HG02981 (cell line): ENCODE measurements at regions not wholly inside any gene's neighbourhood (a gene's known extent, or its start where the extent isn't known, plus 50 kb on each side); places are given as distances from the start of the nearest gene placed in this dataset.

Source experiments
- ATAC-seq: cut with Tn5 transposase; IDR thresholded peaks from one replicate; pipeline ENCODE4 v1.9.1; 2021; ENCODE audit warnings: mild to moderate bottlenecking, moderate library complexity; ENCODE audit not compliant: unreplicated experiment

DNA sequence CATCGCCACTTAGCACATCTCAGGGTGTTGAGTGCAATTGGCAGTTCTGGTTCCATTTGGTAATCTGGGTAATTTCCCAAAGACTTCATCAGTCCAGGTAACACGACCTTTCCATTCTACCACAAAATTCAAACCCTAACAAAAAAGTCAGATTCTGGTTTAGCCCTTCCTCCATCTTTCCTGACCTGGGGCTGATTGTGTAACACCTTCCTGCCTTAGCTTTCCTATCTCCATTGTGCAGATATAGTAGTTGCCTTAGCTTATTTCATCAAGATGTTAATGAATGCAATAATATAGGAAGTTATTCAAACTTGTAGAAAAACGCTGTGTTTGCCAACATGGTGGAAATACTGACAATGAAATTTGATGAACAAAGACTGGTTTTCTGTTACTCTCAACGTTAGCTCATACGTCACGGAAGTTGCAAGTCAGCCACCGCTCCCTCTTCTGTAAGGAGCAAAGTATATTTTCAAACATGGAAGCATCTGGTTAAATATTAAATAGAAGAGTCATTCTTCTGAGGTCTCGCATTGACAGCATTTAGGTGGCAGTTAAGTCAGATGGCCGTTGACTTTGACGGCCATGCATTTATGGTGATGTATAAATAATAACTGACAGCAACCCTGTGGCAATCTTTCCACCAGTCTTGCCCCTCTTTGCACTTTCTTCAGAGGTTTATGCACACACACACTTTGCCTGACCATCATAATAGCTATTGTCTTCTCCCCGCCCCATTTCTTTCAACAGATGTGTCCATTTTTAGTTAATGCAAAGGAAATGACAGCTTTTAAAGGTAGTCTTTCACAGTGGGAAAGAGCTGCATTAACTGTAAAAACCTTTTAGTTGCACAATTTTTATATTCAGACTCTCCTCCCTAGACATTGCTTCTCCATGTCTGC is 205.1 kb upstream of the BMPER start:
- no peak for ATAC-seq

DNA sequence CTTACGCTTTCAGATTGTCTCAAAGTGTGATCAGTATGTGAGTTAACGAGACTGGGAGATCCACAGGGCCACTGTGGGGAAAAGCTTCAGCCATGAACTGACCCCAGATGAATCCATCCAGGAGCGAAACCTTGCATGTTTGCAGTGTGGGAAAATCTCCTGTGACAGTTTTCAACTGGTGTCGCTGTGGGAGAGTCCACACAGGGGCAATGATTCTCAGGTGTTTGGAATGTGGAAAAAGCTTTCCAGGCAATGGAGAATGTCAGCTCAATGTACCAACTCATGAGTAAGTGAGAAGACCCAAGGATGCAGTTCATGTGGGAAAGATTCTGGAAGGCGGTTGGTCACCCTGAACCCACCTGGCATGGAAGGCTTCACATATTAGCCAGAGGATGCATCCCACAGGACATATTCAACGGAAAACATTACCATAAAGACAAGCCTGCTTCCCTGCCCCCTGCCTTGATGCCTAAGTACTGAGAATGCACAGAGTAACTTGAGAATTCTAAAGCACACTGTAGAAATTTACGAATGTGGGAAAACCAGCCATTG is 204.1 kb upstream of the BMPER start:
- ATAC-seq, result no peak

DNA sequence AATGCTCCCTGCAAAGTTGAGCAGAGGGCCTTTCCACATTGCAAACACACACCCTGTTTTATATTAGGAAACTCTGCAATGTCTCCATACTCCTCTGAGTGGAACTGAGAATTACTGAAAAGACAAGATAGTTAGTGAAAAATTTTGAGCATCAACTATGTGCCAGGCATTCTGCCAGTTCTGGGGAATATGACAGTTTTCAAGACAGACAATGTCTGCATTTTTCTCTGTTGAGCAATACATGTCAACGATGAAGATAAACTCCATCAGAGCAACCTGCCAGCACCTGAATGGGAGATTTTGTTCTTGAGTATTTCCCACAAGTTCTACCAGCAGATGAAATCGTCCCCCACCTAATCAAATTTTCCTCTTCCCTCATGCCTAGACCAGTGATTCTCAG is 203.4 kb upstream of the BMPER start:
- no peak for ATAC-seq

DNA sequence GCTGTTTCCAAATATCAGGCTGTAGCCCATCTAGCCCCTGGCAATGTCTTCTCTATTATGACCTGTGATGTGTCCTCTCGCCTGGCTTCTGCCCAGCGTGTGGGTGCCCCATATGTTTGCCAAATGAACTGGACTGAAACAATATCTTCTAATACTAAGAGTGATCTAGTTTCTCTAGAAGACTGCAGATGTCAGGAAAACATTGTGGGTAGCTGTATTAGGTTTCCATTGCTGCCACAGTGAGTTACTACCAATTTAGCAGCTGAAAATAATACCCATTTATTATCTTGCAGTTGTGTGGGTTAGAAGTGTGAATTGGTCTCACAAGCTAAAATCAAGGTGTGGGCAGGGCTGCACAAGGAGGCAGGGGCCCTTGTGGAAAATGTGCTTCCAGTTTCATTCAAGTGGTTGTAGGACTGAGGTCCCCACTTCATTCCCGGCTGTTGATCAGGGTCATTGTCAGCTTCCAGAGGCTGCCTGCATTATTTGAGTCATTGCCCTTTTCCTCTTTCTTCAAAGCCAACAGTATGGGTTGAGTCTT is 202.8 kb upstream of the BMPER start:
- ATAC-seq, result no peak

DNA sequence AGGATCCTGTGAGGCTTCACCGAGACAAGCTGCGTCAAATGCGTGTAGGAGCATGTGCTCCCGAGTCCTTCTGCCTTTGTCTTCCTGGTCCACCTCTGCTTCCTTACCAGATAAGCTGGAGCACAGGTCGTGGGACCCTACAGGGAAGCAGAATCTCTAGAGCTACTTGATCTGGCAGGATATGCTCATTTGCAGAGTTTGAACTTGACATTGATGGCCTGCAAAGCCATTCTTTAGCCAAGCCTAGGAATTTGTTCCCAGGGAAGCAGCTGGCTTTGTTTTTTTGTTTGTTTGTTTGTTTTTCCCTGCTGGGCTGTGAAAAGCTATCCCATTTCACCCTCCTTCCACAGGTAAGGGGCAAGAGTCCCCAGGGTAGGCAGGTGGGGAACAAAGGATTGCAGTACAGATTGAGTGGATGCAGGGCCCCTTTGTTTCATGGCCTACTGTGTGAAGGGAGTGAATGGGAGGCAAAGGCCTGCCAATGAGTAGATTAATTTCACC is 200.0 kb upstream of the BMPER start:
- ATAC-seq, result no peak

DNA sequence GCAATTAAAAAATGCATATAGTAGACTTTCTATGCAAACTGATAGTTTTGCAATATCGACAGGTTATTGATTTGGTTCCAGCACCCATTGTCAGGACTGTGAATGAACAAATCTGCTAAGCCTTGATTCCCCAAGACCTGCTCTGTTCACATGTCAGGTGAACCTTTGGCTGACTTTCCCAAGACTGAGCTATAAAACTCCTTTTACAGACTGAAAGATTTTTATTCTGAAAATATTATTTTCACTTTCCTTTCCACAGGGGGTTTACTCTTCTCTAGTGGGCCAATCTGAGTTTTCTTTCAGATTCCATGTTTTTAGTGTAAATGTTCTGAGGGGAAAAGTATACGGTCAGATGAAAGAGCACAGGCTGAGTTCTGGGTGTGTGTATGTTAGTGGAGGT is 199.2 kb upstream of the BMPER start:
- ATAC-seq, result no peak

DNA sequence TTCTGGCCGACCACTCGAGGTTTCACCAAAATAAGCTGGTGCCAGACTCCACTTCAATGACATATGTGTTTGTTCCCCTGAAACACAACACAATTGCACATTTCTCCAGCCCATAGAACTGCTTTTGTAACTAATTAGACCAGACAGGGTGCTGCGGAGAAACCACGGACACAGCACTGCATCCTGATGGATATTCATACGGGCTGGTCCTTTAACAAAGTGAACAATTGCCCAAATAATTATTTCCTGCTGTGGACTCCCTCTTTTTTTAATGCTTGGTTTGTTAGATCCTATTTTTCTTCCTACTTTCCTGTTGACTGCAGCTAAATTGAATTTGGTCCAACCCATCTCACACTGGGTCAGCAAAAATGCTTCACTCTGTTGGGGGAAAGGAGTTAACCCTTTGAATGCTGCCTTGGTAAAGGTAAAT is 198.6 kb upstream of the BMPER start:
- no peak for ATAC-seq

DNA sequence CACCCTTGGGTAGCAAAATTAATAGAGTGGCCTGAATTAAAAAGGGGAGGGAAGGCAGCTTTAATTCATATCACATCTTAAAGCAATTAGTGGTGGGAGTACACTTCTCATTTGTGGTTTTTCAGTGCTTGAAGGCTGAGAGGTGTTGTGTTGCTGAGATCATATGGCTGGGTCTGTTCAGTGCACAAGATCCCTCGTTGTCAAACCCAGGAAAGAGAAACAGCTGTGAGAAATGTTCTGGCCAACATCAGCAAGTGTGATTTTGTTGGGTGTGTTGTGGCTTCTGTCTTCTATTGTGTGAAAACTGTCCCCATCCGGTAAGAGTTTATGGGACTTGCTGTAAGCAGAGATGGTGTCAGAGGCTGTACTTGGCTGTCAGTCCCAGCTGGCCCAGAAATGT is 197.9 kb upstream of the BMPER start:
- ATAC-seq, result no peak

DNA sequence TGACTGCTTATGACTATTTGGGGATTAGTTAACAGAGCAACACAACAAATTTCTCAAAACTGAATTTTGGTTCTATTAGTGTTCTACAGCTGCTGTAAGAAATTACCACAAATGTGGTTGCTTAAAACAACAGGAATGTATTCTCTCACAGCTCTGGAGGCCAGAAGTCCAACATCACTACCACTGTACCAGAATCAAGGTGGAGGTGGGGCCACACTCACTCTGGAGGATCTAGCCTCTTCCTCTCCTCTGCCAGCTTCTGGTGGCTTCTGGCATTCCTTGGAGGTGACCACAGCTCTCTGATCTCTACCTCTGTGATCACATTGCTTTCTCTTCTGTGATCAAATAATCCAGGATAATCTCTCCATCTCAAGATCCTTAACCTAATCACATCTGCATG is 194.7 kb upstream of the BMPER start:
- ATAC-seq, result no peak

DNA sequence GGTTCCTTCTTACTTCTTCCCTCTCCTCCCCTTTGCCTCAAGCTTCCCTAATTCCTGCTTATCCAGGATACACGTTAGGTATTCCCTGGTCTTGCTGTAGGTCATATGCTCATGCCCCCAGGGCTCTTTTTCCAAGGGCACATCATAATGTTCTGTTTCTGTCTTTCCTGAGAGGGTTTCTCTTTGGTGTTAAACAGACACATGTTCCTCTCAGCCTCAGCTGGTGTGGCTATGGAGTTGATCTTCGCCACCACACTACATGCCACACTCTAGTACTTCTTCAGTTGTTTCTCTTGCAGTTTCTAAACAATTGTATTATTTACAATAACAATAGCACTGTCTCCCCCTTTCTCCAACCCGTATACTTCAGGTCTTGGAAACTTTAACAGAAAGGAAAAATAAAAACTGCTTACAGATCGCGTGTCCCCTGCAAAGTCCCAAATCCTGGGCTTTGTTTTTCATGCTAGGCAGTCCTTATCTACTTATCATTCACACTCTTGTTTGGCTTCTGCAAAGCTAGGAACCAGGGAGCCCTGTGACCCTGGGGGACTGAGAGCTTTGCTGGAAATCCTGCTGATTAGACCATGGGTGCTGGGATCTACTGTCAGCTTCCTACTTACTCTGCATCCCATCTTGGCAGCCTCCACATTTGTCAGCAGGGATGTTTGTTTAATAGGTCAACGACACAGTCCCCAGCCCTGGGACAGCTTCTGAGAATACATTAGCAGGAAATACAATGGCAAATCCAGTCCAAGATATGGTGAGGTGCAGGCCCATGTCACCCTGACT is 193.9 kb upstream of the BMPER start:
- ATAC-seq, result no peak

DNA sequence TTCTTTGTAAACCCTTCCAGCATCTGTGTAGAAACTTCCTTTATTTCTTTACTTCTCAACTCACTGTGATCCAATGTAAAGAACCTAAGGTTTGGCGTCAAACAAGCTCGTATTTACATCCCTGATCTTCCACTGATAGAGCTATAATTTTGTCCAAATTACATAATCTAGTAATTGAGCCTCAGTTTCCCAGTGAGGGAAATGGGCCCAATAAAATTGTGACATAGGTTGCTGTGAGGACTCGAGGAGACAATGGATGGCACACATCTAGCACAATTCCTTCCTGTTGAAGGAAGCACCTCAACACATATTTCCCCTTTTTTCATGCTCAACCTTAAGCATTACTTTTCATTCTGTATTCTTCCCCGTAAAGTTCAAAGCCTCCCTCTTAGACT is 193.3 kb upstream of the BMPER start:
- no peak for ATAC-seq

DNA sequence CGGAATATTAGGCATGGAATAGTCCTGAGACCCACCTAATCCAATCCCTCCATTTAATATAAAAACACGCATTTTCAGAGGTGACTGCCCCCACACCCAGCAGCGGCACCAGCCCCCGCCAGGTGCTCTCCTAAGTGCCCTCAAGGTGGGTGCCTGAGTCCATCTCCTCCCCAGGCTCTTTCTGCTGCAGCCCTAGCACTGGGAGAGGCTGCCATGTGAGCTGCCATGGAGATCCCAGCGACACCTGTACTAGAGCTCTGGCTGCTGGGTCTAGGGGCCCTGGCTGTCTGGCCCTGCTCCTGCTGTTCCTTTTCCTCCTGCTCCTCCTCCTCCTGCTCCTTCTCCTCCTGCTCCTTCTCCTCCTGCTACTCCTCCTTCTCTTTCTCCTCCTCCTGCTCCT is 191.1 kb upstream of the BMPER start:
- ATAC-seq, result no peak

DNA sequence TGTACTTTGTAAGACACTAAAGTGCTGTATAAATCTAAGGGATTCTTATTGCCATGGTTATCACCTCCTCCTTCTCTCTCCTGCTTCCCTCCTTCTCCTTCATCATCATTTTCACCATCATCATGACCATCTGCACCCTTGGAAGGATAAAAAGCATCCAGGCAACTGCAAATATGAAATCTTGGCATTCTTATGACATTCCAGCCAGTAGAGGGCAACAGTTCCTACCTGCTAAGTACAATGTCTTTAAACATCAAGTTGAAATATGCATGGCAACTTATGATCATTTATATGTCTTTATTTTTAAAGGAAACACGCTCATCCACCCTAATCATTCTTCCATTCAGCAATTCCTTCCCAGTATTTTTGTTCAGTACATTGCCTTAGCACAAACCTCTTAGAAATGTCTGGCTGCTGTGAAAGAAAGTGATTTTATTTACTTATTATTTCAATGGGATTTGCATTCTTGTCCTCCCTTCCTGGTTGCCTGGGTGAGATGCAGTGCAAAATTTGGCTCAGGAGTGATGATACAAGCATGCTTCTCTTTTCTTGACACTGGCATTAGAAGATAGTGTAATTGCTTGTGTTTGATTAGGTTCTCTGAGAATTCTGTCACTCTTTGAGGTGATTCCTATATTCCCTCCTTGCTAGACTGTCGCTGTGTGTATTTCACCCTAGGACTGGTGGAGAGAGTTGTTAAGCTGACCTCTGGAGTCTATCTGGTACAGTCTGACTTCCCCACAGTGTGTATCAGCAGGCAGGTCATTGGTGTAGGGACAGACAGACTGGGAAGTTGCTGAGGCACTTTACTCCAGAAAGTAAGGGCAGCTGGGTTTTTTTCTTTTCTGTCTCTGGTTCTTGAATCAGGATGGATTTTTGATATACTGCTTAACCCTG is 188.5 kb upstream of the BMPER start:
- ATAC-seq, result no peak

DNA sequence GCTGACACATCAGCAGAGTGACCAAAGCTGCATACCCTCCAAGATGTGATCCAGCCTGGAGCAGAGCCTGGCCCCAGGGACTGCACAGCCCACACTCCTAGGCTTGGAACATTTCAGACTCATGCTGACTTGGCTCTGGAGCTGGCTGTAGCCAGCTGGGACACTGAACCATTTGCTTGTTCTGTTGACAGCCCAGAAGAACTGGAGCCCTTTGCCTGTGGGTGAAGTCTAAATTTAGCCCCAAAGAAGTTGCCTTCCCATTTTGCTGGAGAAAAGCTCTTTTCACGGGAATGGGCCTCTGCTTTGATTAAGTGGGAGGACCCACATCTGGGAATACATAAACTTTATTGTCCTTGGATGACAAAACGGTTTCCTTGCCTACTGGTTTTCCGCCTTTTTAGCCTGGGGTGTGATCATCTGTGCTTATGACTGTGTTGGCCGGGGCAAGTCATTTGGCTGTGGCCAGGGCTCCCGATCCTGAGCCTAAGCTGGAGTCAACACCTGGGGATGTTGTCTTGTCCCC is 186.2 kb upstream of the BMPER start:
- no peak for ATAC-seq

DNA sequence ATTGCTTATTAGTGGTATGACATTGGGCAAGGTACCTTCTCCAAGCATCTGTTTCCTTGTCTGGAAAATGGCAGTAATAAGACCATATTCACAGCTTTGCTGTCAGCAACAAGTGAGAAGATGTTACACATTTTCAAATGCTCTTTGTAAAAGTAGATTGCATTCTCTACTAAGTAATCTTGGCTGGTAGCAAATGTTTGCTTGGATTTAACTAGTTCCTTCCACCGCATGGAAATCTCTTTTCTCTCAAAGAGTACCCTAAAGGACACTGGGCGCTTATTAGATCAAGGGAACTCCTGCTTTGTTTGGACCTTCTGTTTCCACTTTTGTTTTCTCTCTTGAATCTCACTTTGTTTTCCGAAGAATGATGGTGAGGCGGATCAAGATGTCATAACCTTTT is 185.2 kb upstream of the BMPER start:
- ATAC-seq, result no peak

DNA sequence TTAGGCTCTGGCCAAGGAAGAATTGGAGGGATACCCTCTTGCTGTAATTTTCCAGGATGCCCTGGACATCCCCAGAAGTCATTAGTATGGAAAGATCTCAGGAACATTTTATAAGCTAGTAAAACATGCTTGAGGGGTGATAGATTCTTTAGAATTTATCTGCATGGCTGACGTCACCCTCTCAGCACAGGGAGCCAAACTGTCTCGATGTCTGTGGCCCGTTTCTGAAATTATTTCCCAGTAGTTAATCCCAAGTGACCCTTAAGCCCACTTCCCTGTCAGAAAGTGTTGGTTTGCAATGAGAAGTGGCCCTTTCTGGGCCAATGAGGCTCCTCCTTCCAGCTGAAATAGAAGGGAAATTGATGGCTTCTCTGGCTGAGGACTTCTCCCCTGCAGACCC is 184.5 kb upstream of the BMPER start:
- ATAC-seq, result no peak

DNA sequence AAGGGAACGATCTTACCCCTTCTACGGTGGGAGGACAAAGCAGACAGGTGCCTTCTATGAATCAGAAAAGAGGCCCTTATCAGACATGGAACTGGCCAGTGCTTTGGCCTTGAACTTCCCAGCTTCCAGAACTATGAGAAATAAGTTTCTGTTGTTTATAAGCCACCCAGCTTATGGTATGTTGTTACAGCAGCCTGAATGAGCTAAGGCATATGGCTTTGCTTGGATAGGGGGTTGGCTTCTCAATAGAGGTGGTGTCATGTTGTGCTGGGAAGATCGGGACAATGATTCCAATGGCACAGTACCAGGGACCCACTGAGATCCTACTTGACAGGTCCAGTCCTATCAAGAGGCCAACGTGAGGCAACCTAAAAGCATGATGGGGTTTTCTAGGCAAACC is 183.4 kb upstream of the BMPER start:
- ATAC-seq, result no peak

DNA sequence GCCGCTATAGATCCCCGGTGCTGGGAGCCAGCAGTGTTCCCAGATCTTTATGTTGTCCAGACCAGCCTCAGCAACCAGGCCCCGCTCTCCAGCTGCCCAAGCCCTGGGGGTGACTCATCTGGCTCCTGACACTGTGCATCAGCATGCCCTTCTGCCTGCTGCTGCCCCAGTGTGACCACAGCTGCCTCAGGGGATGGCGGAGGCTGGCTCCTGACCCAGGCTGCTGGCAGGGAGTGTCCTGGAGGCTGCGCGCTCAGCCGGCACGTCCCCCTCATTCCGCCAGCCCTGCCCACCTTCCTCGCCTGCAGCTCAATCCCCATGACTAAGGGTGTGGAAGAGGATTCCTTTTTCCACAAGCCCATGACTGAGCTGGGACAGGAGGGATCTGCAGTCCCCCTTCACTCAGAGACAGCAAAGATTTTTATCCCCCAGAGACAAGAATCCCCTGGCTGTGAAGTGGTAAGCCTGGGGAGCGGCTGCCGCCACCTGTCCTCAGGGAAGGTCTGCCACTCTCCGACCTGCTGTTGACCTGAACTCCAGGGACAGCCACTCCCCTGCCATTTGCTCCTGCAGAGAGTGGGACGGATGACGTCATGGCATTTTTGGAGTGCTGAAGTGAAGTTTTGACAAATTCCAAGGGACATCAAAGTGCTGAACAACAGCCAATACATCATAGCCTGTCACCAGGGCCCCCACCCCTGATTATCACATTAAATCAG is 182.8 kb upstream of the BMPER start:
- no peak for ATAC-seq

DNA sequence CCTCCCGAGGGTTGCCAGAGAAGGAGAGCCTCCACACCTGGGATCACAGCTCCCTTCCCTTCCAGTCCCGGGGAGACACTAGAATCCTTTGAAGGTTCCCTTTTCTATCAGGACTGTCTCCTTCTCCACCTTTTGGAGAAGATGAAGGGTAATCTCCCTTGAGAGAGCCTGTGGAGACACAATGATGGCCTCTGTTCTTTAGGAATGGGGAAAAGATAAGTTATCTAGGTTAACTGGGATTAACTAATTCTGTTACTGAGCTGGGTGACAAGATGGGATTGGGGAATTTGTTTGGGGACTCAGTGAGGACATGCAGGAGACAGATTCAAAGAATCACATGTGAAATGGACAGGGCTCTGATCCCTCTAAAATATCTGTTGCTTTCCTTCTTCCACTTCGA is 181.1 kb upstream of the BMPER start:
- ATAC-seq, result no peak
